Suppressor macrophage treated with lipopolysaccharide for 1 hour (primary cell): ENCODE measurements at regions not wholly inside any gene's neighbourhood (a gene's known extent, or its start where the extent isn't known, plus 50 kb on each side); places are given as distances from the start of the nearest gene placed in this dataset.

ENCODE experiments used
- DNase-seq, 3 donors: peaks; one replicate each; pipeline ENCODE4 v3.0.0-alpha.2; 2020 to 2022

DNA sequence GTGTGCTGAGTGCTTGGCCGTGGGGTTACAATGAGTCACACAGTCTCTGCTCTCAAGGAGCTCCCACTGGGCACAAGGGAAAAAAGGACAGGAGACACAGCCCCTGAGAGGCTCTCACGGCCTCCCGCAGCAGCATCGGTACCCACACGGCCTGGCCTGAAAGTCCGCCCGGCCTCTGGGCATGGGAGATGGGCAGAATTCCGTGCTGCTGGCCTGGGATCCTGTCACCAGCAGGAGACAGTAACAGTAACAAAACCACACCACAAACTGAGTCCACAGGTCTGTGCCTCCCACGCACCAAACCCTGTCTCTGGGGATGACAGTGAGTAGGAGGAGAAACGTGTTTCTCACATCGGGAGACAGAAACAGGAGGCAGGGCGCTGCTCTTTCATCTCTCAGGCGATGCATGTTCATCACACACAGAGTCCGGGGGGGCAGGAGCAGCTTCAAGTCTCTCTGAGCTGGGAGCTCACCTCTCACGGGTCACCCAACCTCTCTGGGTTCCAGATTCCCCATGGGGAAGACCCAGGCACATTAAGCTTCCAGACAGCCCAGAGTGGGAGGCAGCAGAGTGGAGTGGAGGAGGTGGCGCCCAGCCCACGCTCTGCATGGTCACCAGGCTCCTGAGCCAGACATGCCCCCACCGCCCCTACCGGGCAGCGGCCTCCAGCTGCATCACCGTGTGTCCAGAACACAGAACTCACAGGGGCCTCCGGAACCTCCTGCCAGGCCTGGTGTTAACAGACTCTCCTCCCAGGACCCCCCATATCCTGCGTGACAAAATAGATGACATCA, 124.7 kb upstream of the VSTM2B start:
- no peak for DNase-seq

DNA sequence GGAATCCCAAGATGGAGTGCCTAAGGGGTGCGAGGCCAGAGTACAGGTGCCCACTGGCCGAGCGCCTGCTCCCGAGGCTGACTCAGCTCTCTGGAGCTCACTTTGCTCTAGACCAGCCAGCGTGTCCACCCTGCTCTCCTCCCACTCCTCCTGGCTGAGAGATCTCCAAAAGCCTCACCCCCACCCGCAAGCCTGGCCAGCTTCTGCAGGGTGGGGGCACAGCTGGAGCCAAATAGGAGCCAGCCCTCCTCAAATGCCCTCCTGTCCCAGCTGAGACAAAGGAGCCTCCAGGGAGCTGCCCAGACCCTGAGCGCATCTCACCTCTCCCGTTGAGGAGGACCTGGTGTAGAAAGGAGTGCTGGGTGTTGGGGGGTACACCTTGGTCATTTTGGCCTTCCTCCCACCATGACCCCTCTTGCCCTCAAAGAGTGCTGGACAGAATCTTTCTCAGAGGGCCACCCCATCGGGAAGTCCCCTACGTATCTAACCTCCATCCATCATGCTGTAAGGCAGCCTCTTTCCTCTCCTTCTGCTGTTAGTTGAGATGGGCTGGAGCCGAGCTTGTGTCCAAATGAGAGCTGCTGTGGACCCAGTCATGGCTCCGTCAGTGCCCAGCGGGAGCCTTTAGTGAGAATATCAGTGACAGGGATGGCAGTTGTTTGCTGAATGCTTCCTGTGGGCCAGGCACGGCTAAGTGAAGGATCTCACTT, 123.9 kb upstream of the VSTM2B start:
- DNase-seq: no peak

DNA sequence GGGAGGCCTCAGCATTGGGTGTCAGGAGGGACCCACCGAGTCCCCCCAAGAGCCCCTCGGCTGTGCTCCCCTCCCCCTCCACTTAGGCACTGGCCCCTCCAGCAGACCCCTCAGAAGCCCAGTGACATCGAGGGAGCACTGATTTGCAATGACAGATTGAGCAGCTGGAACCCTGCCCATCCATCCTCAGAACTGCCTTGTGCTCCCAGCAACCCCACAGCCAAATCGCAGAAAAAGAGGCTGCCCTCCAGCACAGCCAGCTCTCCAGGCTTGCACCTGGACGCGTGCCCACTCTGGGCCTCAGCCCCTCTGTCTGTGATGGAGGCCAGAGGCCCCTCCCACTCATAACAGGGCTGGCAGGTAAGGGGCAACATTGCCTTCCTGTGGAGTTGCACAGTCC, 123.2 kb upstream of the VSTM2B start:
- no peak for DNase-seq

DNA sequence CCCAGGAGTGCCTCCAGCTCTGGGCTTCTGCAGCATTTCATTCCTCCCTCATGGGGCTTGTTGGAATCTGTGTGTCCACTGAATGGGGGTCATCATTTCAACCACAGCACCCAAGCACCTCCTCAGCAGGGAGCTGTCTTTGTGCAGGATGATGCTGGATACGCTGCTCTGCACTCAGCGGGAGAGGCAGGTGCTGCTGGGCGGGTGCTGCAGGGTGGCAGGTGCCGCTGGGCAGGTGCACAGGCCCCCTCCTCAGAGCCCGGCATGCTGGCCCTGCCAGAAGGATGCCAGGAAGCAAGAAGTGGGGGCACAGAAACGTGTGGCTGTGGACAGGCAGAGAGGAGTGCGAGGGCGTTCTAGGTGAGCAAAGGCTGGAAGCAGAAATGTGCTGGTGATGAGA, 121.8 kb upstream of the VSTM2B start:
- no peak for DNase-seq

DNA sequence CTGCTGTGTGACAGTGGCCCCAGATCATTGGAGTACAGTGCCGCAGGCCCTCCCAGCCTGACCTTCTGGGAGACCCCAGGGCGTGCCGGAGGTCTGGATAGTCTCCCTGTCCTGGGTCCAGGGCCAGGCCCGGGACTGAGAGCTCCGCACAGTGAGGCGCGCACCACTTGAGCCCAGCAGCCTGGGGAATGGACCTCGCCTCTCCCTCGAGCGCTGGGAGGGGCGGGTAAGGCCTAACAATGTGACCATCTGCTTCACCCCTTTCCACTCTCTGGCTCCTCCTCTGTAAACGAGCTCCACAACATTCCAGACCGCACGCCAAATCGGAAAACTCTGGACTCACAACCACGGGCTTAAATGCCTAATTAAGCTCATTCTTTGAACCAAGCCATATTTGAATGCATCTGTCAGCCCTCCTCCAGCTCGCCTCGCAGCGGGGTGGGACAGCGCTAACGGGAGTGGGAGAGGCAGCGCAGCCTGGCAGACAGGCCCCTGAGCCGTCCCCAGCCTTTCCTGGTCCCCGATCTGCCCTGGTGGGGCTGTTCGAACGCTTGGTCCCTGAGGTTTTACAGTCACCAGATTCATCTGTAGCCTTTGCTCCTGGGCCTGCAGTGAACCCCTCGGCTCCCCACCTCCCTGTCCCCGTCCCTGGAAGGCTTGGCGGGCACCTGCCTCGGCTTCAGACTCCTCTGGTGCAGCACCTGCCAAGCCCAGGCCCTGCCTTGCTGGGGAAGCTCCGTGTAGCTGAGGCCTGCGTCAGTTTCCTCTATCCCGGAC, 120.7 kb upstream of the VSTM2B start:
- DNase-seq: no peak

DNA sequence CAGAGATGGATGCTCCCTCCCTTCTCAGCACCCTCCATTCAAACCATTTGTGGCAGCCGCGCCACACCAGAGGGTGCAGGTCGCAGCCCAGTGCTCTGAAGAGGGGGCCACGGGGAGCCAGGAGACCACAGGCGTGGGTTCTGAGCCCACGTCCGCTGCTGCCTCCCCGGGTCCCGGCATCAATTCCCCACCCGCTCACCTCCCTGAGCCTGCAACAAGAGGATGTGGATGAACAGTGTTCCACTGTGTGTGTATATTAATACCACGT, 120.1 kb upstream of the VSTM2B start:
- no peak for DNase-seq

DNA sequence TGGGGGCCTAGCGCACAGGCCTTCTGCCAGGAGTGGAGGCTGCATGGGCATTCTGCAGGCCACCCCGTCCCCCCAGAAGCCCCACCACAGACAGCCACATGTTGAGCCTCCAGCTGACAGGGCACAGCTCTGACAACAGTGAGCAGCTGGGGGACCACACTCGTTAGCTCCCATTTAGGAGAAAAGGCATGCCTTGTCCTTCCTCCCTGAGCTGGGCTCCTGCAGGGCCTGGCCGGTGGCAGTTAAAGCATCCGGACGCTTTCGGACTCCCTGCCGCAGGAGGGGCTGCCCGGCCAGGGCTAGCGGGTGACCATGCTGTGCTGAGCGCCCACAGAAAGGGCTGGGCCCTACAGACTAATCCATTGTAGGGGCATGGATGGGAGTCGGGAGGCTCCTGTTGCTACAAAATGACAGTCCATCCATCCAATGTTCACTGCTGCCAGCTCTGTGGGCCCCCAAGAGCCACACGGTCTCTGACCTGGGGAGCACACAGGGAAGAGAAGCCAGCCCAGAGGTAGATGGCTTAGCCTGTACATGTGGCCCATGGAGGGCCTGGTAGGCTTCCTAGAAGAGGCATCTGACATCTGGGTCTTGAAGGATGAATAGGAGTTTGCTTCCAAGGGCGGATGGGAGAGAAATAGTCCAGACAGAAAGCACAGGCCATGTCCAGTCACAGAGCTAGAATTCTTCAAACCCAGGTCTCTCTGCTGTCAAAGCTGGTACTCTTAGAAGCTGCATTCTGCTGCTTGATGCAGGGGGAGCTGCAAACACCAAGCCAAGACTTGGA, 116.5 kb upstream of the VSTM2B start:
- DNase-seq: no peak

DNA sequence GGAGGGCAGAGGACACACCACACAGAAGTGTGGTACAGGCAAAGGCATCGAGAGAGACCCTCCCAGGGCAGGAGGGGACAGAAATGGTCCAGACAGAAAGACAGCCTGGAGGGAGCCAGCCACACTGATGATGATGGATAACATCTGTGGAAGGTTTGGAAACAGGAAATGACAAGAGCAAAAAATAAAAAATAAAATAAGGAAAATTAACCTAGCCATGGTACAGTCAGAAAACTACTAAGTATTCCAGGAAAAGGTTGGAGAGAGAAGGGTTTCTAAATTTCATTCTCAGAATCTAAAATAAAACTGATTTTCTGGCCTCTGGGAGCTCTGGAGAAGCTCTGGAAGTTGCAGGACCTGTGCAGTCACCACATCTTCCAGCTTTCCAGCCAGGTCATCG, 115.2 kb upstream of the VSTM2B start:
- DNase-seq: no peak

DNA sequence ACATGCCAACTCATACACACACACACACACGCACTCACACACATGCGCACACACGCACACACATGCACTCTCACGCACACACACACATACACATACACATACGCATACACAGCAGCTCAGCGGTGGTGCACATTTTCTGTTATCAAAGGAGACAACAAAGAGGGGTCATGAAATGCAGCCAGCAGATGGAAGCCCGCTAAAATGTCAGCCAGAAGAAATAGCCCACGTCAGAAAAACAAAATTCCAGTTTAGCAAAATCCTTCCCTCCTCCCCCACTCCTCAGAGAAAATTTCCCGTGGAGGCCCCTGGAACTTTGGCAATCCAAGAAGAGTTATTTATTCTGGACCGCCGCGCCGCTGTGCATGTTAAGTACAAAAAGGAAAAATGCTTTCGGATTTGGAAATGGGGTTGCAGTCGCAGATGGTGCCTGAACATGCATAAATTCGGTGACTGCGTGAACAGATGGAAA, 114.6 kb upstream of the VSTM2B start:
- DNase-seq: no peak

DNA sequence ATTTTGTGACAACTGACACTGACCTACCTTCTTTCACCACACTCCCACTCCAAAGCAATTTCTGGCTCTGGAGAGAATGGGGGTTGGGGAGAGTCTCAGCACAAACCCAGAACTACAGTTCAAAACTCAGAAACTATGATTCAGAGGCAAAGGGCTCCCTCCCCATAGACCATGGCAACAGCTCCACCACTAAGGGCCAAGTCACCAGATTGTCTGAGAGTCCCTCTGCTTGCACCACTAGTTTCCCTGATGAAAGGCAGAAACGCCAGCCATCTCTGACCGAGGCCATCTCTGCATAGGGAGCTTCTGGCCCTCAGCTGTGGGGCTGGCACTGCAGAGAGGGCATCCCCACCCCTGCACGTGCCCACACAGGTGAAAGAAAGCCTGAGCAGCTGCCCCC, 112.4 kb upstream of the VSTM2B start:
- DNase-seq: no peak

DNA sequence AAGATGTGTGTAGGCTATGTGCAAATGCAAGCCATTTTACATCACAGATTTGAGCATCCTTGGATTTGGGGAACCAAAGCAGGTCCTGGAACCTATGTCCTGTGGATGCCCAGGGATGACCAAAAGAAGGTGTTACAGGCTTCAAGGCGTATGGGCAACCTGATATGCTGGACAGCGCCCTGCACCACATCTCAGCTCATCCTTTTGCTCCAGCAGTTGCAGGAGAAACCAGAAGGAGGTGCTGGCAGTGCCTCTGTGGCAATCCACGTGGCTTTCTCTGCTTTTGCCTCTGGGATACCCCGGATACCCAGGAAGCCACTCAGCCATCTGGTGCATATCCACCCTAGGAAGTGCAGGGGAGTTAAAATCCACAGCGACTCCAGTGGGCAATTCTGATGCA, 110.3 kb upstream of the VSTM2B start:
- no peak for DNase-seq

DNA sequence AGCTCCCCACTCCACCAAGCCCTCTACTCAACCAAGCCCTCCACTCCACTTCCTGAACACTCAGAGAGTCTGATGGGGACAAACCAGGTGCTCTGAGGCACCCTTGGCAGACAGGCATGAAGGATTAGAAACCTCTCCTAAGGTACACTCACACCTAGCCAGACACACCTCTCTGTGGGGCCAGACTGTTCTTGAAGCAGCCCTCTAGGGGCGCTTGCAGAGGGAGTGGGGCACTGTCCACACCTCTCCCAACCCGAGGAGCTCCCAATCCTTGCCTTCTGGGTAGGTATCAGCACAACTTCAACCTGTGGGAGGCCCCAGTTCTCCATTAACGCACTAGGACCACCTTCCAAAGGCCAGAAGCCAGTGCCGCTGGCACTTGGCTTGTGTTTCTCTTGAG, 108.7 kb upstream of the VSTM2B start:
- no peak for DNase-seq

DNA sequence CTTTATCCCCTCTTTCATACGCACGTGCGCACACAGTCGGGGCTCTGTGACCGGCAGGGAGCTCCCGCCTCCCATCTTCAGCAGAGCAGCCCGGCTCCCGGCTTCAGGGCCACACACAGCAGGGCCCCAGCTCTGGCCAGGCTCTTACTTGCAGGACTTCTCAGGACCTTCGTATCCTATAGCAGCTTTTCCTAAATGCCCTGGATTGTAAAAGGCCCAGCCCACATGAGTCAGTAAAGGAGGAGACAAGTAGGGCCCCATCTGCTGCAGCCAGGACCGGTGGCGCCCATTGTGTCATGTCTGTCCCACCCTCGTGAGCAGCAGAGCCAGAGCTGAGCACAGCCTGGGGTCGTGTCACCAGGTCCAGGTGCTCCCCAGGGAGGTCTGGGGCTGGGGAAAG, 107.6 kb upstream of the VSTM2B start:
- DNase-seq: no peak

DNA sequence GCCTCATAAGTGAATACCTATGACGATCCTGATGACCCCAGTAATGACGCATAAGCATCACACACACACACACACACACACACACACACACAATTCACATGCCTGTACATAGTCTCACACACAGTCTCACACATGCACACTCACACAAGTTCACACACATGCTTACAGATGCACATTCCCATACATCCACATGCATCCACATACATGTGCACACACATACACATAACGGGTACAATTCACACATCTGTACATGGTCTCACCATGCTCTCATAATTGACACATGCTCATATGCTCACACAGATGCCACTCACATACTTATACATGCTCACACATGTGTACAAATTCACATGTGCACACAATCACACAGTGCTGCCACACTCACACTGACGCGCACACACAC, 105.7 kb upstream of the VSTM2B start:
- DNase-seq: no peak

DNA sequence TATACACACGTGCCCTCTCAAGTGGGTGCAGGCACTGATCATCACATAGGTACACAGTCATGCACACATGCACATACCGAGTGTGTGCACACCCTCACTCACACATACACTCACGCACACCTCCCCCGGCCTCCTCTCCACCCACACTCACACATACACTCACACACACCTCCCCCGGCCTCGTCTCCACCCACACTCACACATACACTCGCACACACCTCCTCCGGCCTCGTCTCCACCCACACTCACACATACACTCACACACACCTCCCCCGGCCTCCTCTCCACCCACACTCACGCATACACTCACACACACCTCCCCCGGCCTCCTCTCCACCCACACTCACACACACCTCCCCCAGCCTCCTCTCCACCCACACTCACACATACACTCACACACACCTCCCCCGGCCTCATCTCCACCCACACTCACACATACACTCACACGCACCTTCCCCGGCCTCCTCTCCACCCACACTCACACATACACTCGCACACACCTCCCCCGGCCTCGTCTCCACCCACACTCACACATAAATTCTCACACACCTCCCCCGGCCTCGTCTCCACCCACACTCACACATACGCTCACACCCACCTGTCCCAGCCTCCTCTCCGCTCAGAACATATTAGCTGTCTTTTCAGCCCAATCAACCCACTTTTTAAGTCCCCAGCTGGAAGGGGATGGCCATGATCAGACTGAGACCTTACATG, 105.2 kb upstream of the VSTM2B start:
- no peak for DNase-seq

DNA sequence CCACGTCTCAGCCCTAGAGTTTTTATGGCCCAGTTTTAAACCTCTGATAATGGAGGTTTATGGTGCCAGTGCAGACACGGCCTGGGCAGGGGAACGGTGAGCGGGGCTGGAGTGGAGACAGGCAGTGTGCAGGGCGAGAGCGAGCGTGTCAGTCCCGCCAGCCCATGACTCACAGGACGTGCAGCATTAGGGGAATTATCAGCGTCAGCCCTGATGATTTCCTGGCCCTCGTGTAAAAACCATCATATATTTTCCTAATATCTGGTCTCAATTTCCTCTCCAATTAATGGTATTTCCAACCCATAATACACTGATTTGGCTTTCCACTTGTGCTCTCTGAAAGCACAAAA, 104.6 kb upstream of the VSTM2B start:
- no peak for DNase-seq

DNA sequence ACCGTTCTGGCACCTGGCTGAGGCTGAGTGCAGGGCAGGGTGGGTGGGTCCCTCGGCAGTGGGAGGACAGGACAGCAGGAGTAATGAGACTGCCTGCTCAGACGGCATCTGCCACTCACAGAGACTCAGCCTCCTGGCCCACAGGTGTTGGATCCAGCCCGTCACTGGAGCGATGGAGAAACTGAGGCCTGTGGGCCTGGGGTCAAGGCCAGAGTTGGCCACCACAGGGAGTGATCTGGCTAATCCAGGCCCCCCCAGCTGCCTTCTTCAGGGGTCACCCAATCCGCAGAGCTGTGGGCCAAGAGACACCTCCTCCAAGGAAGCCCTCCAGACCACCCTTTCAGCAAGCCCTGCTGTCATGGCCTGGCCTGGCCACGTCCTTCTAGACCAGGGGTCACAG, 103.7 kb upstream of the VSTM2B start:
- DNase-seq: no peak

DNA sequence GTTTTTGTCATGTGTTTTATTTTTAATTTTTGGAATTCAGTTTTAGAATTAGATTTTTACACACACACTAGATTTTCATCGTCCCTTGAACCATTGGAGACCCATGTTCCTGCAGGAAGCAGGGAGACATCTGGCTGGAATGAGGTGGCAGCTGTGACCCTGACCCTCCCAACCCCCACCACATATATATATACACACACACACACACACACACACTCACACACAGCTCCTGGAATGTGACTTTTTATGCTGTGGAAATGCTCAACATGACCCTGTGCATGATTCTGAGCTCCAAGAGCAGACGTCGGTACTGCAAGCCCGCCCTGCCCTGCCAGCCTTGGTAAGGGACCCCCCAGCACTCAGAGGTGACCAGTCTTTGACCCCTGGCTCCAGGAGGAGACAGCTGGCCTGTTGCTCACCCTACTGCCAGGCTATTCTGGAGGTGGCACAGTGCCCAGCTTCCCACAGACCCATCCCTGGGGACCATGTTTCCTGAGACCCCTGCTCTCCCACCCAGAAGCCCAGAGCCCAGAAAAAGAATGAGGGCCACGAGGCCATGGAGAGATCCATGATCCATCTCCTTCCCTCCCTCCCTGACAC, 103.2 kb upstream of the VSTM2B start:
- DNase-seq: no peak

DNA sequence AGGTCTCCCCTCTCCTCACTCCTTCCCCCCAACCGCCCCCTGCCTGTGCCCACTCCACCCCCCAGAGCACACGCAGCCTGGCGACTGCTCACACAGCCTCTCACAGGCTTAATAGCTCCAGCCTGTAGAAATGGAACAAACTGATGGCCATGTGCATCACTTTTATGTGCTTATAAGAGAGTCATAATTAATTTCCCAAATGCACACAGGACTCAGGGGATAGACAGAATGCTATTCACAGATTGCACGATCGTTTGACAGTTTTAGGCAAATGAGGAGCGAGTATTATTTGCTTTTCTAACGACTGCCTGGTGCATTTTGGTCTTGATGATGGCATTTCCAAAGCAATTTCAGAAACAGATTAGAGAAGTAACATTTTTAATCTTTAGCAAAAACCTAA, 97.7 kb upstream of the VSTM2B start:
- no peak for DNase-seq

DNA sequence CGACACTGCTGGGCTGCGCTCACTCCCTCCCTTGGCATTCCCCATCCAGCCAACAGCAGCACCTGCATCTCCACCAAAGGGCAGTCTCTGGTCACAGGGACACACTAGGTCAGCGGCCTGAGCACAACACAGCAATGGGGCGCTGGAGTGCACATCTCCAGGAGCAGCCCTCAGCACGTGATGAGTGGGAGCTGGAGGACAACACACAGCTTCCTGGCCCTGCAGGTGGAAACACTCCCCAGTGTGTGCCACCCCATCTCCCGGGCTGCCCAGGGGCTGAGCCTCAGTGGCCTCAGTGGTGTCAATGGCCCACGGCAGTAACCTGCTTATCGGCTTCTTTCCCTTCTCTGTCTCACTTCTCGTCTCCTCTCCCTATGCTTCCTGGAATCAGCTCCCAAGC, 96.8 kb upstream of the VSTM2B start:
- no peak for DNase-seq

DNA sequence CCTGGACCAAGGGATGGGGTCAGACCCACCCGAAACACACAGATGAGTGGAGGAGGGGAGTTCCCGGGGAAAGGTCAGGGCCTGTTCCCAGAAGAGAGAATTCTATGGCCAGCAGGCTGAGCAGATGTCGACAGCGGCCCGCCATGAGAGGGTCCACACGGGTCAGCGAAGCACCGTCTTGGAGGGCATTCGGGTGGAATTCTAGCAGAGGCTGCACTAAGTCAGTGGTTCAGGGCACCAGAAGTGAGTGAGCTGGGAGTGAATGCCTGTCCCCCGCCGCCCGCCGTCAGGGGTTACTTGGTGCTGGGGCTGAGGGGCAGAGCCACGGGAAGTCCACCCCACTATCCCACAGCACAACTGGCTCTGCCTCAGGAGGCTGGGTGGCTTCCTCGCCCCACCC, 96.2 kb upstream of the VSTM2B start:
- DNase-seq: no peak

DNA sequence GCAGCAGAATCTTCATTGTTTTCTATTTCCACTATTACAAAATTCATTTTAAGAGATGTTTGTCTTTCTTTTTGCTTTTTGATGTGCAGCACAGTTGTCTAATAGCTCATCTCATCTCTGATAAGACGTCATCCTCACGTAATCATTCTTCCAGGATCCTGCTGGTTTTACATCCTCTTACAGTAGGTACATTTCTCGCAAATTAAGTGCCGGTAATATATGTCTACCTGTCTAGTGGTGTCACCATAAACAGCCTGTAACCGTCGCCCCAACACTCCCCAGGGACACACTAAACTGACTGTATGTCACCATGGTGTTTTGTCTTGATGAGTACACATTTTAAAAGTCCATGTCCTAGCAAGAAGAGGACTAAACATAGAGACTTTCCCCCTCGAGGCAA, 94.5 kb upstream of the VSTM2B start:
- DNase-seq: no peak
